SW480 (cell line): ENCODE measurements at regions not wholly inside any gene's neighbourhood (a gene's known extent, or its start where the extent isn't known, plus 50 kb on each side); places are given as distances from the start of the nearest gene placed in this dataset.
"Not testable (repeated sequence)": the region's sequence is repeated elsewhere in the genome, so short reads cannot be mapped to it uniquely, and the experiment has no call there.

Experiments
- DNase-seq: peaks from one replicate; pipeline ENCODE4 v3.0.0-alpha.2; 2016; ENCODE audit warnings: low spot score

- no peak for DNase-seq
Observed at GRCh38 chr11:112617977-112618826, 343.0 kb upstream of the NCAM1 start.

GRCh38 chr11:112619106-112619505, 342.1 kb upstream of the NCAM1 start:
- no peak for DNase-seq

- DNase-seq: no peak
Observed at GRCh38 chr11:112620621-112621394, 340.4 kb upstream of the NCAM1 start.

GRCh38 chr11:112623057-112623456, 338.2 kb upstream of the NCAM1 start:
- DNase-seq: no peak

GRCh38 chr11:112624431-112624830, 336.8 kb upstream of the NCAM1 start:
- DNase-seq: no peak

GRCh38 chr11:112624971-112625370, 336.2 kb upstream of the NCAM1 start:
- DNase-seq: not testable (repeated sequence)

- DNase-seq: no peak
Observed at GRCh38 chr11:112625814-112626213, 335.4 kb upstream of the NCAM1 start.

- DNase-seq: no peak
Observed at GRCh38 chr11:112626731-112627130, 334.5 kb upstream of the NCAM1 start.

GRCh38 chr11:112627588-112628045, 333.6 kb upstream of the NCAM1 start:
- no peak for DNase-seq

GRCh38 chr11:112628676-112629075, 332.5 kb upstream of the NCAM1 start:
- DNase-seq: peak; percentile 21

GRCh38 chr11:112630496-112630895, 330.7 kb upstream of the NCAM1 start:
- no peak for DNase-seq

- DNase-seq: no peak
Observed at GRCh38 chr11:112631333-112631732, 329.9 kb upstream of the NCAM1 start.

GRCh38 chr11:112632866-112633505, 328.2 kb upstream of the NCAM1 start:
- DNase-seq: no peak

- DNase-seq: no peak
Observed at GRCh38 chr11:112634551-112634950, 326.7 kb upstream of the NCAM1 start.

- no peak for DNase-seq
Observed at GRCh38 chr11:112634995-112635737, 326.1 kb upstream of the NCAM1 start.

GRCh38 chr11:112637076-112637475, 324.1 kb upstream of the NCAM1 start:
- no peak for DNase-seq

GRCh38 chr11:112637876-112638275, 323.3 kb upstream of the NCAM1 start:
- DNase-seq: no peak

GRCh38 chr11:112639469-112639868, 321.8 kb upstream of the NCAM1 start:
- DNase-seq: no peak

GRCh38 chr11:112643416-112643815, 317.8 kb upstream of the NCAM1 start:
- no peak for DNase-seq

- DNase-seq: no peak
Observed at GRCh38 chr11:112644410-112645131, 316.6 kb upstream of the NCAM1 start.

GRCh38 chr11:112649856-112650255, 311.4 kb upstream of the NCAM1 start:
- no peak for DNase-seq
